CD4-positive, CD25-positive, alpha-beta regulatory T cell (primary cell): ENCODE measurements at regions not wholly inside any gene's neighbourhood (a gene's known extent, or its start where the extent isn't known, plus 50 kb on each side); places are given as distances from the start of the nearest gene placed in this dataset.

Experiments used
- ATAC-seq, 2 donors: fragments of 150-1000 bp; cut with Tn5 transposase; one replicate each; pipeline ENCODE4 v1.10.0; 2021; ENCODE audit warnings: low read depth in 2 of 2, moderate number of reproducible peaks in 2 of 2, moderate library complexity in 1 of 2
- DNase-seq, 3 donors: peaks; one replicate each; pipeline versions ENCODE4 v3.0.0 to v3.0.0-alpha.2; 2012 to 2022; ENCODE audit warnings: mixed read lengths in 1 of 3
- H3K27ac ChIP-seq: one replicate; pipeline ENCODE4 v1.7.0; 2013; ENCODE audit warnings: mild to moderate bottlenecking, low read length; ENCODE audit not compliant: insufficient read depth, poor library complexity, severe bottlenecking
- H3K27me3 ChIP-seq: one replicate; pipeline ENCODE4 v1.7.0; 2013; ENCODE audit warnings: low read length; ENCODE audit not compliant: control insufficient read depth, insufficient read depth
- H3K36me3 ChIP-seq: one replicate; pipeline ENCODE4 v1.7.0; 2013; ENCODE audit warnings: mild to moderate bottlenecking, low read length, moderate library complexity; ENCODE audit not compliant: control insufficient read depth, insufficient read depth
- H3K4me1 ChIP-seq: 2 replicates; pipeline ENCODE4 v1.7.0; 2013; ENCODE audit warnings: mild to moderate bottlenecking, low read length; ENCODE audit not compliant: insufficient read depth, control insufficient read depth, poor library complexity, severe bottlenecking
- H3K4me3 ChIP-seq: one replicate; pipeline ENCODE4 v1.7.0; 2013; ENCODE audit warnings: low read depth, mild to moderate bottlenecking, low read length, moderate library complexity
- H3K9me3 ChIP-seq, 2 experiments: 1 replicate in 1 of 2; 2 replicates in 1 of 2; pipeline ENCODE4 v1.7.0; 2013; ENCODE audit warnings: low read length in 2 of 2, mild to moderate bottlenecking in 1 of 2, moderate library complexity in 1 of 2; ENCODE audit not compliant: control insufficient read depth in 2 of 2
- H3K27ac Mint-ChIP-seq, 3 donors: one replicate each; pipeline ENCODE4 v1.8.0; 2020 to 2022; ENCODE audit warnings: mild to moderate bottlenecking in 3 of 3, mixed read lengths in 3 of 3, moderate library complexity in 2 of 3
- H3K27me3 Mint-ChIP-seq: one replicate; pipeline ENCODE4 v1.8.0; 2022; ENCODE audit warnings: mild to moderate bottlenecking, mixed read lengths
- H3K36me3 Mint-ChIP-seq: one replicate; pipeline ENCODE4 v1.8.0; 2020; ENCODE audit warnings: mixed read lengths
- H3K4me1 Mint-ChIP-seq, 4 donors: one replicate each; pipeline ENCODE4 v1.8.0; 2020 to 2022; ENCODE audit warnings: mixed read lengths in 4 of 4, mild to moderate bottlenecking in 1 of 4
- H3K4me3 Mint-ChIP-seq, 4 donors: one replicate each; pipeline ENCODE4 v1.8.0; 2020 to 2022; ENCODE audit warnings: mild to moderate bottlenecking in 4 of 4, mixed read lengths in 4 of 4, moderate library complexity in 3 of 4
- H3K9me3 Mint-ChIP-seq, 7 donors: one replicate each; pipeline ENCODE4 v1.8.0; 2020 to 2022; ENCODE audit warnings: mixed read lengths in 7 of 7, mild to moderate bottlenecking in 3 of 7, moderate library complexity in 2 of 7

GRCh38 chr3:178096955-178097354 lies 439.3 kb upstream of the KCNMB2 start:
- Mint-ChIP-seq H3K4me3 (no peak overlapping the region), H3K27me3 (peaks cover 5% of the 10 kb centered on the region), H3K4me1 (no peaks in the 10 kb centered on the region), H3K27ac (no peak overlapping the region), H3K9me3 (peaks cover 0 to 18% (median 1%) of the 10 kb centered on the region in 7 donors), H3K36me3 (no peaks in the 10 kb centered on the region)
- no peaks in the 10 kb centered on the region for H3K4me1 ChIP-seq
- no peak for DNase-seq
- H3K4me3 ChIP-seq, result no peak overlapping the region
- no peaks in the 10 kb centered on the region for H3K27me3 ChIP-seq
- H3K27ac ChIP-seq, result no peak overlapping the region
- H3K36me3 ChIP-seq, result no peaks in the 10 kb centered on the region
- peaks cover 0 to 7% of the 10 kb centered on the region in 2 experiments for H3K9me3 ChIP-seq
- ATAC-seq, result no peak

GRCh38 chr3:178097576-178097975 lies 438.7 kb upstream of the KCNMB2 start:
- DNase-seq (no peak), ATAC-seq (no peak)
- no peaks in the 10 kb centered on the region for H3K4me1 Mint-ChIP-seq
- no peaks in the 10 kb centered on the region for H3K36me3 Mint-ChIP-seq
- H3K9me3 ChIP-seq, result peaks cover 0 to 4% of the 10 kb centered on the region in 2 experiments
- H3K36me3 ChIP-seq, result no peaks in the 10 kb centered on the region
- no peaks in the 10 kb centered on the region for H3K4me1 ChIP-seq
- H3K9me3 Mint-ChIP-seq, result peaks cover 0 to 12% (median 1%) of the 10 kb centered on the region in 7 donors
- peaks cover 5% of the 10 kb centered on the region for H3K27me3 Mint-ChIP-seq
- no peaks in the 10 kb centered on the region for H3K27me3 ChIP-seq
- H3K4me3 ChIP-seq, result no peak overlapping the region
- H3K27ac ChIP-seq, result no peak overlapping the region
- H3K27ac Mint-ChIP-seq, result no peak overlapping the region
- H3K4me3 Mint-ChIP-seq, result no peak overlapping the region

GRCh38 chr3:178099274-178099673 lies 437.0 kb upstream of the KCNMB2 start:
- Histone ChIP-seq H3K4me1 (no peaks in the 10 kb centered on the region), H3K27me3 (no peaks in the 10 kb centered on the region), H3K27ac (no peak overlapping the region), H3K4me3 (no peak overlapping the region), H3K36me3 (no peaks in the 10 kb centered on the region), H3K9me3 (no peaks in the 10 kb centered on the region)
- no peak overlapping the region for H3K4me3 Mint-ChIP-seq
- peaks cover 5% of the 10 kb centered on the region for H3K27me3 Mint-ChIP-seq
- no peak overlapping the region for H3K27ac Mint-ChIP-seq
- peaks cover 0 to 6% (median 0%) of the 10 kb centered on the region in 7 donors for H3K9me3 Mint-ChIP-seq
- ATAC-seq (no peak), DNase-seq (no peak)
- no peaks in the 10 kb centered on the region for H3K4me1 Mint-ChIP-seq
- no peaks in the 10 kb centered on the region for H3K36me3 Mint-ChIP-seq

- Histone ChIP-seq H3K9me3 (no peaks in the 10 kb centered on the region), H3K27me3 (no peaks in the 10 kb centered on the region), H3K4me1 (no peaks in the 10 kb centered on the region), H3K27ac (no peak overlapping the region), H3K4me3 (no peak overlapping the region), H3K36me3 (no peaks in the 10 kb centered on the region)
- peaks cover 5% of the 10 kb centered on the region for H3K27me3 Mint-ChIP-seq
- no peak for ATAC-seq
- H3K4me1 Mint-ChIP-seq, result no peaks in the 10 kb centered on the region
- no peak for DNase-seq
- H3K27ac Mint-ChIP-seq, result no peak overlapping the region
- H3K4me3 Mint-ChIP-seq, result no peak overlapping the region
- no peaks in the 10 kb centered on the region for H3K36me3 Mint-ChIP-seq
- peaks cover 0 to 2% (median 0%) of the 10 kb centered on the region in 7 donors for H3K9me3 Mint-ChIP-seq
These were observed 436.4 kb upstream of the KCNMB2 start for GRCh38 chr3:178099862-178100261.

GRCh38 chr3:178100908-178101307 lies 435.3 kb upstream of the KCNMB2 start:
- no peaks in the 10 kb centered on the region for H3K36me3 Mint-ChIP-seq
- H3K4me1 ChIP-seq, result no peaks in the 10 kb centered on the region
- no peaks in the 10 kb centered on the region for H3K4me1 Mint-ChIP-seq
- no peaks in the 10 kb centered on the region for H3K9me3 ChIP-seq
- H3K9me3 Mint-ChIP-seq, result peaks cover 0 to 1% (median 0%) of the 10 kb centered on the region in 7 donors
- H3K27ac Mint-ChIP-seq, result no peak overlapping the region
- no peak overlapping the region for H3K4me3 ChIP-seq
- no peaks in the 10 kb centered on the region for H3K27me3 ChIP-seq
- no peak overlapping the region for H3K4me3 Mint-ChIP-seq
- DNase-seq (no peak), ATAC-seq (no peak)
- H3K27me3 Mint-ChIP-seq, result peaks cover 5% of the 10 kb centered on the region
- H3K27ac ChIP-seq, result no peak overlapping the region
- no peaks in the 10 kb centered on the region for H3K36me3 ChIP-seq

- Histone ChIP-seq H3K4me3 (no peak overlapping the region), H3K9me3 (no peaks in the 10 kb centered on the region), H3K4me1 (no peaks in the 10 kb centered on the region), H3K36me3 (no peaks in the 10 kb centered on the region), H3K27ac (no peak overlapping the region), H3K27me3 (no peaks in the 10 kb centered on the region)
- Mint-ChIP-seq H3K27me3 (peaks cover 5% of the 10 kb centered on the region), H3K9me3 (peaks cover 0 to 1% (median 0%) of the 10 kb centered on the region in 7 donors), H3K4me3 (no peak overlapping the region), H3K27ac (no peak overlapping the region), H3K36me3 (no peaks in the 10 kb centered on the region), H3K4me1 (no peaks in the 10 kb centered on the region)
- ATAC-seq (no peak), DNase-seq (no peak)
These were observed 433.1 kb upstream of the KCNMB2 start for GRCh38 chr3:178103140-178103539.

GRCh38 chr3:178107804-178108203 lies 428.4 kb upstream of the KCNMB2 start:
- H3K27ac ChIP-seq, result no peak overlapping the region
- no peaks in the 10 kb centered on the region for H3K27me3 ChIP-seq
- no peak overlapping the region for H3K27ac Mint-ChIP-seq
- H3K9me3 Mint-ChIP-seq, result peaks cover 0 to 1% (median 0%) of the 10 kb centered on the region in 7 donors
- no peaks in the 10 kb centered on the region for H3K9me3 ChIP-seq
- H3K36me3 ChIP-seq, result no peaks in the 10 kb centered on the region
- H3K4me3 ChIP-seq, result no peak overlapping the region
- DNase-seq, result no peak
- H3K27me3 Mint-ChIP-seq, result no peaks in the 10 kb centered on the region
- ATAC-seq, result no peak
- no peak overlapping the region for H3K4me3 Mint-ChIP-seq
- no peaks in the 10 kb centered on the region for H3K4me1 Mint-ChIP-seq
- no peaks in the 10 kb centered on the region for H3K4me1 ChIP-seq
- no peaks in the 10 kb centered on the region for H3K36me3 Mint-ChIP-seq

- H3K4me1 ChIP-seq, result no peaks in the 10 kb centered on the region
- no peak overlapping the region for H3K4me3 ChIP-seq
- Mint-ChIP-seq H3K27me3 (no peaks in the 10 kb centered on the region), H3K4me3 (no peak overlapping the region), H3K4me1 (no peaks in the 10 kb centered on the region), H3K27ac (no peak overlapping the region), H3K36me3 (no peaks in the 10 kb centered on the region), H3K9me3 (peaks cover 0 to 1% (median 0%) of the 10 kb centered on the region in 7 donors)
- H3K9me3 ChIP-seq, result no peaks in the 10 kb centered on the region
- no peaks in the 10 kb centered on the region for H3K27me3 ChIP-seq
- DNase-seq (no peak), ATAC-seq (no peak)
- H3K36me3 ChIP-seq, result no peaks in the 10 kb centered on the region
- no peak overlapping the region for H3K27ac ChIP-seq
These were observed 426.5 kb upstream of the KCNMB2 start for GRCh38 chr3:178109691-178110090.
